HUES48 (cell line): ENCODE measurements at regions not wholly inside any gene's neighbourhood (a gene's known extent, or its start where the extent isn't known, plus 50 kb on each side); places are given as distances from the start of the nearest gene placed in this dataset.

Experiments
- H3K27ac ChIP-seq: one replicate; pipeline ENCODE4 v1.7.0; 2013; ENCODE audit warnings: low read depth, low read length, inconsistent platforms
- H3K27me3 ChIP-seq: 2 replicates; pipeline ENCODE4 v1.6.1; 2013; ENCODE audit warnings: mild to moderate bottlenecking, low read length; ENCODE audit not compliant: control insufficient read depth, insufficient read depth
- H3K36me3 ChIP-seq: 2 replicates; pipeline ENCODE4 v1.6.1; 2013; ENCODE audit warnings: low read length; ENCODE audit not compliant: control insufficient read depth, insufficient read depth
- H3K4me1 ChIP-seq: 2 replicates; pipeline ENCODE4 v1.6.1; 2013; ENCODE audit warnings: mild to moderate bottlenecking, low read length; ENCODE audit not compliant: control insufficient read depth, insufficient read depth
- H3K4me3 ChIP-seq: 2 replicates; pipeline ENCODE4 v1.5.1; 2013; ENCODE audit warnings: mild to moderate bottlenecking, low read depth, low read length
- H3K9ac ChIP-seq: 2 replicates; pipeline ENCODE4 v1.6.1; 2013; ENCODE audit warnings: mild to moderate bottlenecking, low read depth, low read length, moderate library complexity
- H3K9me3 ChIP-seq: 2 replicates; pipeline ENCODE4 v1.6.1; 2013; ENCODE audit warnings: low read length; ENCODE audit not compliant: control insufficient read depth, insufficient read depth

DNA sequence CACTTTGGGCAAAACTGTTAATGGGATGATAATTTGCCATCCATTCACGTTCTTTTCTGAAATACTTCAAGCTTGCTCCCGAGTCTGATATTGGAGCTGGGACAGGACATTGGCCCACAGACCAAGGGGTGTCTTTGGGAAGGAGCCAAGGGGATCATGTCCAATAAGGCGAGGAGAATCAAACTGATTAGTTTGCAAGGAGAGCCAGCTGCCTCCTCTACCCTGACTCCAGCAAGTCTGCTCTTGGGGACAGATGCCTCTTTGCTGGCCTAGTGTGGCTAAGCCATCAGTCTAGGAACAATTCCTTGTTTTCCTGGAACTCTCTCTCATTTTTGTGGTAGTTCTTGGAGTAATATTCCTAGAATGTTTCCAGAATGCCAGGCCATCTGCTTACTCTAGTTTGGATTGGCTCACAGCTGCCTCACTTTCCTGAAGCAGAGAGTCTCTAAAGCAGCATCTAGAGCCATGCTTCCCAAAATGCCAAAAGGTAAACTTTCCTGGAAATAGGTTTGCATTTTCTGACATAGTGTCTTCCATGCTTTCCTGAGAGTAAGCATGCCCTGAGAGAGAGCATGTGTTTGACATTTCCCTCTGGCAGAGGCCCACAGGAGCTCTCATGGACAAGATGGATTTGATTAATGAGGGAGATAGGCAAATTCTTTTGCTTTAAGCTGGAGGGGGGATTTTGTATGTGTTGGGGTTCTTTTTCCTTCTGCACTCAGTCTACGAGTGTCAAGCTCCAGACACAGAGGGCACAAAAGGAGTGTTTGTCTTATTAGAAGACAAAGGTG lies 145.6 kb downstream of the GDAP2 start:
- no peaks in the 10 kb centered on the region for H3K36me3 ChIP-seq
- peaks cover 13% of the 10 kb centered on the region; the same call in 1 of the 2 replicates for H3K4me1 ChIP-seq
- H3K27ac ChIP-seq = no peak overlapping the region
- no peak overlapping the region for H3K4me3 ChIP-seq
- no peaks in the 10 kb centered on the region for H3K27me3 ChIP-seq
- H3K9ac ChIP-seq = no peak overlapping the region
- no peaks in the 10 kb centered on the region for H3K9me3 ChIP-seq

DNA sequence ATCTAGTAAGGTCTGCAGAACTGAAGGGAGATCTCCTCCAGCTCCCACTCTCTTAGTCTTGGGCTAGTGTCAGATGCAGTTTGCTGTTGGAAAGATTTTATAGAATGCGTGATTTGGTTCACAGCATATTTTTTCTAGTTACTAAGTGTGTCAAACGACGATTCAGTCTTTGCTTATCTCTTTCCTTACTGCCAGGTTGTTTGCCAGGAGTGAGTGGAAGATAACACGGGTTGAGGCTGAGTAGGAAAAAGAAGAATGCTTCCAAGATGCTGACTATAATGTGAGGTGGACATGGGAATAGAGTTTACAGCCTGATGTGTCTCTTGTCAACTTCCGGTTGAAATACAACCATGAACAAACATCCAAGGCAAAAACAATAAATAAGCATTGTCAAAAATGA lies 141.4 kb downstream of the GDAP2 start:
- Histone ChIP-seq H3K36me3 (no peaks in the 10 kb centered on the region), H3K9me3 (no peaks in the 10 kb centered on the region), H3K9ac (no peak overlapping the region), H3K4me3 (no peak overlapping the region), H3K4me1 (no peaks in the 10 kb centered on the region), H3K27me3 (no peaks in the 10 kb centered on the region), H3K27ac (no peak overlapping the region)

- H3K36me3 ChIP-seq = no peaks in the 10 kb centered on the region
- no peak overlapping the region for H3K4me3 ChIP-seq
- H3K27me3 ChIP-seq = no peaks in the 10 kb centered on the region
- no peak overlapping the region for H3K27ac ChIP-seq
- no peaks in the 10 kb centered on the region for H3K9me3 ChIP-seq
- H3K9ac ChIP-seq = no peak overlapping the region
- no peaks in the 10 kb centered on the region for H3K4me1 ChIP-seq
These were observed 136.0 kb downstream of the GDAP2 start for GRCh38 chr1:117793413-117793812.

DNA sequence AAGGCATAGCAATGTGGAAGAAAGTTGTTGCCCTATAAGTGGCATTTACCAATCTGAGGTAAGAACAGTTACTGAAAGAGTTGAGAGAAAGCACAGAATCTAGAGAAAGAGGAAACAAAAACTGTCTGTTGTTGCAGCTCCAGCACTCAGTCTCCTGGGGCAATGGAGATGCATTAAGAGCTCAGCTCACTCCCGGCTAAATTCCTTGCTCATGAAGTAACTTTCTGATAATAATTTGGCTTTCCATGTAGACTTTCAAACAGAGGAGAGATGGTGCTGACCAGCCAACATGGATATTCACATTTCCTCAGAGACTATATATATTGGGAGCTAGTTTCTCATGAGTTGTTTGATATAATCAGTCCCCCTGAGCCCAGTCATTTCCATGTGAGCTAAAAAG lies 135.3 kb downstream of the GDAP2 start:
- H3K4me1 ChIP-seq = no peaks in the 10 kb centered on the region
- H3K27ac ChIP-seq = no peak overlapping the region
- H3K27me3 ChIP-seq = no peaks in the 10 kb centered on the region
- no peak overlapping the region for H3K9ac ChIP-seq
- no peaks in the 10 kb centered on the region for H3K36me3 ChIP-seq
- H3K9me3 ChIP-seq = no peaks in the 10 kb centered on the region
- no peak overlapping the region for H3K4me3 ChIP-seq

DNA sequence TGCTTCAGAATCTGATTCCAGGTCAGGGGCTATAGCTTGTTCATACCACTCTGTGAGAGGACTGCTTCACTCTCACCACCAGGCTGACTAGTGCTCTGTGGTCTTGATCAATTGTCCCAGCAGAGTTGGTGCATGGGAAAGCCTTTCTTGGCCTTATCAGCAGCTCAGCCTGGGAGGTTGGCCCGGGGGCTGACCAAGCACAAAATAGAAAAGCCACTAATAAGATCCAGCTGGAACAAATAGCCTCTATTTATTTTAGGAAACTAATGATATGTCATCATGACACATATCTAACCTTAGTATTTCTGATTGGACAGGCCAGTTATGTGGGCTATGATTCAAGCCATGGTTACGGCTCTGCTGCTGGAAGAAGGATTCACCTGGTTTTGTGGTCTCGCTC lies 134.2 kb downstream of the GDAP2 start:
- H3K27me3 ChIP-seq = no peaks in the 10 kb centered on the region
- no peaks in the 10 kb centered on the region for H3K36me3 ChIP-seq
- H3K9me3 ChIP-seq = no peaks in the 10 kb centered on the region
- H3K27ac ChIP-seq = no peak overlapping the region
- H3K4me3 ChIP-seq = no peak overlapping the region
- H3K9ac ChIP-seq = no peak overlapping the region
- H3K4me1 ChIP-seq = no peaks in the 10 kb centered on the region

DNA sequence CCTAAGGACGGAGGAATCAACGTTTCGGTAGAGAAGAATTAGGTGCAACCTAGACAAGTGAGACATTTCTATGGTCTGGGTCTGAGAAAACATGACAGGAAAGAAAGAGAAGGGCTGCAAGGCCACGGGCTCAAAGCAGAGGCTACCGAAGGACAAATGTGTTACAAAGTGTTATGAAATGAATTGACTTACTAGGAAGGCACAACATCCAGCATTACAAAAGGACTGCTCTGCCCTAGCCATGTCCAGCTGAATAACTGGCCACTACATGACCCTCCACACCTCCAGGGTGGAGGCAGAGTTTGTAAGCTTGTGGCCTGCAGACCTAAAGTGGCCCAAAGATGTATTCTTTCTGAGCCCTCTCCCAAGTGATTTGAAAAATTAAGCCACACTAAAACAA lies 133.6 kb downstream of the GDAP2 start:
- H3K9ac ChIP-seq = no peak overlapping the region
- no peaks in the 10 kb centered on the region for H3K4me1 ChIP-seq
- no peak overlapping the region for H3K27ac ChIP-seq
- no peaks in the 10 kb centered on the region for H3K9me3 ChIP-seq
- H3K4me3 ChIP-seq = no peak overlapping the region
- no peaks in the 10 kb centered on the region for H3K36me3 ChIP-seq
- H3K27me3 ChIP-seq = no peaks in the 10 kb centered on the region

DNA sequence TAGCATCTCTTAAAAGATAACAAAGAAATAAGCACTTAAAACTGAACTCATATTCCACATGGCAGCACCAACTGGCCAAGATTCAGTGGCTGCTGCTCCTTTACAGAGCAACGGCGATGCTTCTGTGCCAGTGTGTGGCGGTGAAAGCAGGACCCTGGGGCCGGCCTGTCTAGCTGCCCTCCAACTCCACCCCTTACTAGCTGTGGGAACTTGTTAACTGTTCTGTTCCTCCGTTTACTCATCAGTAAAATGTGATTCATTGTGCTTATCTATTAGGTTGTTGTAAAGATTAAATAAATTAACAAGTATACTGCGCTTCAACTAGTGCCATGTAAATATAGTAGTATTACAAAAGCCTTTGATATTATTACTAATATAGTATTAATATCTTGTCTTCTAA lies 133.2 kb downstream of the GDAP2 start:
- Histone ChIP-seq H3K27me3 (no peaks in the 10 kb centered on the region), H3K36me3 (no peaks in the 10 kb centered on the region), H3K27ac (no peak overlapping the region), H3K4me1 (no peaks in the 10 kb centered on the region), H3K4me3 (no peak overlapping the region), H3K9me3 (no peaks in the 10 kb centered on the region), H3K9ac (no peak overlapping the region)

DNA sequence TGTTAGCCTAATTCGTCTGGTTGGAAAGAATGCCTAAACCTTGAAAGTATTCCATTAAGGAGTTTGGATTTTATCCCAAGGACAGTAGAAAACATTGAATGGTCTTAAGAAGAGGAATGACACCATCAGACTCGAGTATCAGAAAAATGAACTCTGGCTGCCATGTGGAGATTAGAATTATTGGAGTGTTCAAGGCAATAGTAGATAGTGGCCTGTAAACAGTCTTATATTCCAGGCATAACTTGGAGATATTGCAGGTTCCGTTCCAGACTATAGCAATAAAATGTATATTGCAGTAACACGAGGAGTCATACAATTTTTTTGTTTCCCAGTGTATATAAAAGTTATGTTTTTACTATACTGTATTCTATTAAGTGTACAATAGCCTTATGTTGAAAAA lies 130.9 kb downstream of the GDAP2 start:
- no peaks in the 10 kb centered on the region for H3K27me3 ChIP-seq
- H3K9me3 ChIP-seq = no peaks in the 10 kb centered on the region
- no peaks in the 10 kb centered on the region for H3K36me3 ChIP-seq
- no peak overlapping the region for H3K27ac ChIP-seq
- no peaks in the 10 kb centered on the region for H3K4me1 ChIP-seq
- H3K4me3 ChIP-seq = no peak overlapping the region
- H3K9ac ChIP-seq = no peak overlapping the region

DNA sequence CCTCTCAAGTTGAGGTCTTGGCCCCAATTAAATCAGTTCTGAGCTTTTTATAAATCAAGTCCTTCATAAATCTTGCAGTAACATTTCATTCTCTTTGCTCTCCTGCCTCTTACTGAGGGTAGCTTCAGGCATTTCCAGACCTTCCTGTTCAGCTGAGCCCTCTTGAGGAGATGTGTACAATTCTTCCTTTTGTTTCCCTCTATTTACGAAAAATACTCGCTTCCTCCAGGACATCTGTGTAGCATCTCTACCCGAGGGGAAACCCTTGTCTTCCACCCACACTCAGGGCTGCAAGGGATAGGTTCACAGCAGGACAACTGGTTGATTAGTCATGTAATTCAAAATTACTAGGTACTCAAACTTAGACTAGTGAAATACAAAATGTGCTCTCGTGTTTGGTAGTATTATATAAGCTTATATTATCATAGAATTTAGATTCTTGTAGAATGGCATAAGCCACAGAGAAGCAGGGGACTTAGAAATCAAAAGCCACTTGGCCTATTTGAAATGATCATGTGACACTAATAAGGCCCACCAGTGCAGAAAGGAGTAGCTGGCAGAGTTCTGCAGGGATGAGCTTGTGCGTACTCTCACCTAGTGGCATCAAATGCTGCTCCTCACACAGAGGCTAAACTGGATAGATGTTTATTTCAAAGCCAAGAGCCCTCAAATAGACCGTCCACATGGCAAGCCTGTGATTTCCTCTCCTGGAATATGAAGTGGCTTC lies 126.7 kb downstream of the GDAP2 start:
- no peaks in the 10 kb centered on the region for H3K36me3 ChIP-seq
- no peak overlapping the region for H3K4me3 ChIP-seq
- no peak overlapping the region for H3K27ac ChIP-seq

GRCh38 chr1:117803318-117803717 lies 126.1 kb downstream of the GDAP2 start:
- Histone ChIP-seq H3K36me3 (no peaks in the 10 kb centered on the region), H3K27me3 (no peaks in the 10 kb centered on the region), H3K4me1 (no peaks in the 10 kb centered on the region), H3K9ac (no peak overlapping the region), H3K27ac (no peak overlapping the region), H3K4me3 (no peak overlapping the region), H3K9me3 (no peaks in the 10 kb centered on the region)

More for the DNA sequence above, 126.7 kb downstream of the GDAP2 start:
- no peak overlapping the region for H3K9ac ChIP-seq
- no peaks in the 10 kb centered on the region for H3K4me1 ChIP-seq
- H3K9me3 ChIP-seq = no peaks in the 10 kb centered on the region
- no peaks in the 10 kb centered on the region for H3K27me3 ChIP-seq

GRCh38 chr1:117809764-117810163 lies 119.7 kb downstream of the GDAP2 start:
- Histone ChIP-seq H3K4me1 (no peaks in the 10 kb centered on the region), H3K36me3 (no peaks in the 10 kb centered on the region), H3K9me3 (no peaks in the 10 kb centered on the region), H3K27me3 (no peaks in the 10 kb centered on the region), H3K27ac (no peak overlapping the region), H3K4me3 (no peak overlapping the region), H3K9ac (no peak overlapping the region)
